Hematopoietic multipotent progenitor cell treated with erythropoietin and hydrocortisone succinate and interleukin-3 and kit ligand, for 6 days (in vitro differentiated cells): ENCODE measurements at regions not wholly inside any gene's neighbourhood (a gene's known extent, or its start where the extent isn't known, plus 50 kb on each side); places are given as distances from the start of the nearest gene placed in this dataset.
A peak's percentile ranks its signal among the peaks of the same experiment; 100 is the strongest.
"Not testable (repeated sequence)": the region's sequence is repeated elsewhere in the genome, so short reads cannot be mapped to it uniquely, and the experiment has no call there.

Experiments used
- DNase-seq: peaks from one replicate; pipeline ENCODE4 v3.0.0-alpha.2; 2015

GRCh38 chr11:81707881-81708280 is 1025.8 kb downstream of the FAM181B start:
- DNase-seq = no peak

GRCh38 chr11:81705283-81705682 is 1028.4 kb downstream of the FAM181B start:
- DNase-seq = no peak

- no peak for DNase-seq
Observed at GRCh38 chr11:81700076-81700475, 1033.6 kb downstream of the FAM181B start.

- DNase-seq = no peak
Observed at GRCh38 chr11:81687057-81687456, 1046.6 kb downstream of the FAM181B start.

- DNase-seq = no peak
Observed at GRCh38 chr11:81674211-81674610, 1059.5 kb downstream of the FAM181B start.

- DNase-seq = no peak
Observed at GRCh38 chr11:81673001-81673400, 1060.7 kb downstream of the FAM181B start.

GRCh38 chr11:81669935-81670543 is 1063.6 kb downstream of the FAM181B start:
- no peak for DNase-seq

GRCh38 chr11:81658722-81659121 is 1074.9 kb downstream of the FAM181B start:
- DNase-seq = peak; percentile 53

GRCh38 chr11:81655351-81655750 is 1078.3 kb downstream of the FAM181B start:
- no peak for DNase-seq

- no peak for DNase-seq
Observed at GRCh38 chr11:81647374-81647773, 1086.3 kb downstream of the FAM181B start.

- DNase-seq = peak; percentile 84
Observed at GRCh38 chr11:81644239-81644840, 1089.3 kb downstream of the FAM181B start.

- no peak for DNase-seq
Observed at GRCh38 chr11:81634483-81634882, 1099.2 kb downstream of the FAM181B start.

GRCh38 chr11:81602508-81602907 is 1131.2 kb downstream of the FAM181B start:
- DNase-seq = no peak

- no peak for DNase-seq
Observed at GRCh38 chr11:81596704-81597103, 1137.0 kb downstream of the FAM181B start.

GRCh38 chr11:81585390-81585933 is 1148.2 kb downstream of the FAM181B start:
- DNase-seq = no peak

GRCh38 chr11:81579339-81579738 is 1154.3 kb downstream of the FAM181B start:
- no peak for DNase-seq

GRCh38 chr11:81578571-81578970 is 1155.1 kb downstream of the FAM181B start:
- no peak for DNase-seq

- no peak for DNase-seq
Observed at GRCh38 chr11:81574301-81574700, 1159.4 kb downstream of the FAM181B start.

- no peak for DNase-seq
Observed at GRCh38 chr11:81573367-81573766, 1160.3 kb downstream of the FAM181B start.

GRCh38 chr11:81570669-81571068 is 1163.0 kb downstream of the FAM181B start:
- DNase-seq = no peak

- no peak for DNase-seq
Observed at GRCh38 chr11:81569999-81570398, 1163.7 kb downstream of the FAM181B start.

- no peak for DNase-seq
Observed at GRCh38 chr11:81568918-81569317, 1164.7 kb downstream of the FAM181B start.

- no peak for DNase-seq
Observed at GRCh38 chr11:81548123-81548522, 1185.5 kb downstream of the FAM181B start.

GRCh38 chr11:81539806-81540205 is 1193.9 kb downstream of the FAM181B start:
- DNase-seq = not testable (repeated sequence)

GRCh38 chr11:81515566-81515965 is 1218.1 kb downstream of the FAM181B start:
- no peak for DNase-seq
